K562 (cell line): ENCODE measurements at regions not wholly inside any gene's neighbourhood (a gene's known extent, or its start where the extent isn't known, plus 50 kb on each side); places are given as distances from the start of the nearest gene placed in this dataset.
"Not testable (repeated sequence)": the region's sequence is repeated elsewhere in the genome, so short reads cannot be mapped to it uniquely, and the experiment has no call there.

Source experiments
- ATAC-seq: fragments of 200-7000 bp; cut with Tn5 transposase; 3 replicates; pipeline ENCODE4 v1.9.1; 2020; ENCODE audit warnings: moderate library complexity
- BruUV-seq: library from RNA; stranded (reverse); fragments of 400-500 nt; replicated peaks from 2 replicates; lab custom pipeline; 2021; lab: Mats Ljungman, UMichigan
- CTCF ChIA-PET: fragments of 300-600 bp; formaldehyde crosslinking; extraction: SDS; loops from one replicate; lab custom pipeline; 2021; ENCODE audit warnings: low intra/inter-chr PET ratio; lab: Yijun Ruan, JAX
- POLR2A ChIA-PET: fragments of 300-600, 350-650 bp; sonication (Branson Sonifier 250); formaldehyde crosslinking; extraction: SDS; loops from one replicate; lab custom pipeline; 2021; ENCODE audit warnings: antibody characterized with exemption, inconsistent platforms; lab: Yijun Ruan, JAX
- DNase-seq, 4 experiments: peaks; one replicate each; pipeline versions ENCODE4 v3.0.0 to v3.0.0-alpha.2; 2011 to 2018; ENCODE audit warnings: low spot score in 3 of 4, mixed read lengths in 3 of 4; ENCODE audit errors: extremely low read depth in 1 of 4
- FAIRE-seq: peaks from 2 replicates; lab custom pipeline; 2011; peaks lifted over from hg19 to GRCh38; lab: Jason Lieb, UNC
- H2AFZ ChIP-seq: 2 replicates; pipeline ENCODE4 v1.6.0; 2011; ENCODE audit warnings: low read depth, low read length, control low read depth, inconsistent platforms
- H3K27ac ChIP-seq: fragments of 200-600 bp; 3 replicates; pipeline ENCODE4 v1.8.0; 2011; ENCODE audit warnings: low read depth, mild to moderate bottlenecking, control low read depth, inconsistent platforms, low read length, moderate library complexity, mixed read lengths; ENCODE audit errors: extremely low read depth
- H3K27me3 ChIP-seq, 2 experiments: fragments of 300-600 bp in 1 of 2; 2 replicates in 1 of 2; 3 replicates in 1 of 2; pipeline versions ENCODE4 v1.6.0 to v1.8.0; 2011; ENCODE audit warnings: inconsistent platforms in 2 of 2, low read length in 2 of 2, mild to moderate bottlenecking in 1 of 2, mixed read lengths in 1 of 2, moderate library complexity in 1 of 2; ENCODE audit not compliant: control insufficient read depth in 2 of 2, insufficient read depth in 2 of 2
- H3K36me3 ChIP-seq: fragments of 300-600 bp; 3 replicates; pipeline ENCODE4 v1.8.0; 2011; ENCODE audit warnings: mild to moderate bottlenecking, low read length, inconsistent platforms; ENCODE audit not compliant: control insufficient read depth, insufficient read depth
- H3K4me1 ChIP-seq, 2 experiments: fragments of 200-600 bp in 1 of 2; replicated peaks in 1 of 2; 2 replicates in 1 of 2; 3 replicates in 1 of 2; pipeline versions ENCODE4 v1.5.1 to v1.8.0; 2011; ENCODE audit warnings: inconsistent platforms in 2 of 2, low read length in 2 of 2, mild to moderate bottlenecking in 1 of 2, mixed read lengths in 1 of 2, moderate library complexity in 1 of 2; ENCODE audit not compliant: control insufficient read depth in 2 of 2, insufficient read depth in 2 of 2
- H3K4me2 ChIP-seq: 2 replicates; pipeline ENCODE4 v1.6.1; 2011; ENCODE audit warnings: low read length, control low read depth, inconsistent platforms, mixed read lengths; ENCODE audit not compliant: insufficient read depth
- H3K4me3 ChIP-seq: fragments of 200-600 bp; sonication (generic), shearing (Covaris generic); 2 replicates; pipeline ENCODE4 v1.5.1; 2016; ENCODE audit warnings: control low read depth, inconsistent platforms
- H3K79me2 ChIP-seq: fragments of 200-600 bp; 3 replicates; pipeline ENCODE4 v1.8.0; 2011; ENCODE audit warnings: low read length, inconsistent platforms; ENCODE audit not compliant: control insufficient read depth, insufficient read depth
- H3K9ac ChIP-seq, 2 experiments: 2 replicates each; pipeline versions ENCODE4 v1.6.0 to v1.6.1; 2011; ENCODE audit warnings: low read depth in 2 of 2, low read length in 2 of 2, control low read depth in 1 of 2, inconsistent platforms in 1 of 2, mild to moderate bottlenecking in 1 of 2, mixed read lengths in 1 of 2; ENCODE audit not compliant: insufficient read depth in 1 of 2
- H3K9me1 ChIP-seq: one replicate; pipeline ENCODE4 v1.6.0; 2011; ENCODE audit warnings: inconsistent platforms, mild to moderate bottlenecking, low read length, moderate library complexity; ENCODE audit not compliant: control insufficient read depth, insufficient read depth
- H3K9me3 ChIP-seq: replicated peaks from 2 replicates; pipeline ENCODE4 v1.5.1; 2011; ENCODE audit warnings: low read depth, low read length, inconsistent platforms; ENCODE audit not compliant: control insufficient read depth, insufficient read depth
- H4K20me1 ChIP-seq: replicated peaks from 2 replicates; pipeline ENCODE4 v1.6.1; 2011; ENCODE audit warnings: low read length, inconsistent platforms, mixed read lengths; ENCODE audit not compliant: control insufficient read depth, insufficient read depth
- BRD4 ChIP-seq: fragments of 200-600 bp; sonication (generic); IDR thresholded peaks from 2 replicates; pipeline ENCODE4 v1.6.1; 2017; ENCODE audit warnings: inconsistent platforms
- CEBPB ChIP-seq: fragments of 450-650 bp; IDR thresholded peaks from 2 replicates; pipeline ENCODE4 v1.6.1; 2016; ENCODE audit warnings: missing genetic modification characterization, missing compliant biosample characterization
- FIP1L1 ChIP-seq: fragments of 200-400 bp; formaldehyde crosslinking; IDR thresholded peaks from 2 replicates; pipeline ENCODE4 v1.6.1; 2018; ENCODE audit warnings: mild to moderate bottlenecking, low read depth, low read length; ENCODE audit not compliant: poor library complexity, severe bottlenecking
- MAZ ChIP-seq, 2 experiments: fragments of 450-650 bp in 1 of 2; sonication (generic) in 1 of 2; formaldehyde crosslinking; IDR thresholded peaks in 1 of 2; conservative IDR thresholded peaks in 1 of 2; 2 replicates each; pipeline versions ENCODE4 v1.4.0 to v1.5.0; 2020; ENCODE audit warnings: mild to moderate bottlenecking in 1 of 2, missing genetic modification reagents in 1 of 2
- RHOXF2B ChIP-seq: fragments of 250-450 bp; sonication (Bioruptor Pico); conservative IDR thresholded peaks from 2 replicates; pipeline ENCODE4 v1.5.1; 2021
- XRCC4 ChIP-seq: IDR thresholded peaks from one replicate; pipeline ENCODE4 v1.6.1; 2011; ENCODE audit not compliant: insufficient read depth, insufficient read length; ENCODE audit errors: extremely low read depth
- ZBTB17 ChIP-seq: fragments of 450-650 bp; formaldehyde crosslinking; IDR thresholded peaks from 2 replicates; pipeline ENCODE4 v1.4.0; 2020; ENCODE audit warnings: mild to moderate bottlenecking
- ZNF143 ChIP-seq: sonication (generic); formaldehyde crosslinking; IDR thresholded peaks from 2 replicates; pipeline ENCODE4 v1.9.0; 2022; ENCODE audit warnings: mild to moderate bottlenecking, missing genetic modification reagents
- WGBS: fragments of 100-300 bp; shearing (Covaris generic); methylation state at CpG from one replicate; pipeline ENCODE4 v1.1.6; 2016; ENCODE audit warnings: low coverage, mixed read lengths; ENCODE audit not compliant: insufficient coverage; ENCODE audit errors: missing lambda C conversion rate; 5-methylcytosine and 5-hydroxymethylcytosine counted together
- in situ Hi-C: fragments of 300-500 bp; cut with MboI; formaldehyde crosslinking; loops from 4 replicates; pipeline ENCODE4 v1.15.0; 2018; ENCODE audit warnings: inconsistent platforms, mixed read lengths
- intact Hi-C: fragments of 100-400 bp; cut with micrococcal nuclease; formaldehyde crosslinking; loops from 2 replicates; pipeline ENCODE4 v1.14.2; 2022
- TF ChIP-seq, protein P1 (sequence below): sonication (generic); formaldehyde crosslinking; IDR thresholded peaks from 2 replicates; pipeline ENCODE4 v1.8.1; 2023; ENCODE audit warnings: mild to moderate bottlenecking, missing genetic modification reagents, moderate library complexity

GRCh38 chr1:55768327-55768952 lies 553.3 kb upstream of the USP24 start (continued):
- TF ChIP-seq MAZ (CRISPR knock-in tag; conservative IDR thresholded peaks at IDR 0.05 in 1 of 2, IDR thresholded peaks at IDR 0.05 in 1 of 2) = no peak
- no peak for TF ChIP-seq FIP1L1
- TF ChIP-seq CEBPB (tag) = no peak
- TF ChIP-seq, protein P1, sequence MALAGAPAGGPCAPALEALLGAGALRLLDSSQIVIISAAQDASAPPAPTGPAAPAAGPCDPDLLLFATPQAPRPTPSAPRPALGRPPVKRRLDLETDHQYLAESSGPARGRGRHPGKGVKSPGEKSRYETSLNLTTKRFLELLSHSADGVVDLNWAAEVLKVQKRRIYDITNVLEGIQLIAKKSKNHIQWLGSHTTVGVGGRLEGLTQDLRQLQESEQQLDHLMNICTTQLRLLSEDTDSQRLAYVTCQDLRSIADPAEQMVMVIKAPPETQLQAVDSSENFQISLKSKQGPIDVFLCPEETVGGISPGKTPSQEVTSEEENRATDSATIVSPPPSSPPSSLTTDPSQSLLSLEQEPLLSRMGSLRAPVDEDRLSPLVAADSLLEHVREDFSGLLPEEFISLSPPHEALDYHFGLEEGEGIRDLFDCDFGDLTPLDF (CRISPR knock-in tag) = no peak
- no peak for TF ChIP-seq BRD4

GRCh38 chr1:55767171-55767570 lies 552.0 kb upstream of the USP24 start:
- 3% methylated on average over 3 of the region's 3 CpGs for WGBS
- no peaks in the 10 kb centered on the region for H3K79me2 ChIP-seq
- no peak for ATAC-seq
- H3K4me1 ChIP-seq = no peaks in the 10 kb centered on the region
- no peaks in the 10 kb centered on the region for H4K20me1 ChIP-seq
- ChIA-PET CTCF (no interaction called here), POLR2A (no interaction called here)
- no peak overlapping the region for H3K27ac ChIP-seq
- no peak overlapping the region for H3K4me3 ChIP-seq
- H3K9ac ChIP-seq = no peak overlapping the region
- intact Hi-C loops = no loop called here
- in situ Hi-C loops = no loop called here
- no peaks in the 10 kb centered on the region for H3K36me3 ChIP-seq
- no peak for FAIRE-seq
- no peaks in the 10 kb centered on the region for H3K9me3 ChIP-seq
- no peaks in the 10 kb centered on the region for H3K27me3 ChIP-seq
- no peak overlapping the region for H2AFZ ChIP-seq
- TF ChIP-seq ZBTB17 (no peak), XRCC4 (no peak), RHOXF2B (CRISPR knock-in tag) (no peak), ZNF143 (CRISPR knock-in tag) (no peak)
- no TSS peak for BruUV-seq
- H3K9me1 ChIP-seq = no peaks in the 10 kb centered on the region
- no peak for DNase-seq
- H3K4me2 ChIP-seq = no peak overlapping the region

DNA sequence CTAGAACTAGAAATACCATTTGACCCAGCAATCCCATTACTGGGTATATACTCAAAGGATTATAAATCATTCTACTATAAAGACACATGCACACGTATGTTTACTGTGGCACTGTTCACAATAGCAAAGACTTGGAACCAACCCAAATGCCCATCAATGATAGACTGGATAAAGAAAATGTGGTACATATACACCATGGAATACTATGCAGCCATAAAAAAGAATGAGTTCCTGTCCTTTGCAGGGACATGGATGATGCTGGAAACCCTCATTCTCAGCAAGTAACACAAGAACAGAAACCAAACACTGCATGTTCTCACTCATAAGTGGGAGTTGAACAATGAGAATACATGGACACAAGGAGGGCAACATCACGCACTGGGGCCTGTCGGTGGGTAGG lies 550.3 kb upstream of the USP24 start:
- H3K4me2 ChIP-seq, H3K9me3 ChIP-seq, H3K36me3 ChIP-seq, H3K4me3 ChIP-seq, H2AFZ ChIP-seq, in situ Hi-C loops, H3K27me3 ChIP-seq, POLR2A ChIA-PET, H3K9me1 ChIP-seq, FAIRE-seq, intact Hi-C loops, H3K27ac ChIP-seq, ATAC-seq, DNase-seq, BruUV-seq, H3K79me2 ChIP-seq, CTCF ChIA-PET, H4K20me1 ChIP-seq, H3K4me1 ChIP-seq, H3K9ac ChIP-seq: not testable (repeated sequence)
- WGBS = 0% methylated on average over 3 of the region's 3 CpGs
